GM18502 (cell line): ENCODE measurements at regions not wholly inside any gene's neighbourhood (a gene's known extent, or its start where the extent isn't known, plus 50 kb on each side); places are given as distances from the start of the nearest gene placed in this dataset.
"Not testable (repeated sequence)": the region's sequence is repeated elsewhere in the genome, so short reads cannot be mapped to it uniquely, and the experiment has no call there.

ENCODE experiments used
- ATAC-seq: cut with Tn5 transposase; IDR thresholded peaks from one replicate; pipeline ENCODE4 v1.9.1; 2021; ENCODE audit warnings: mild to moderate bottlenecking; ENCODE audit not compliant: unreplicated experiment, poor library complexity

- no peak for ATAC-seq
Measured at GRCh38 chr14:37711356-37711830, 116.0 kb downstream of the TTC6 start.

GRCh38 chr14:37711831-37712475 lies 116.5 kb downstream of the TTC6 start:
- ATAC-seq, result no peak

GRCh38 chr14:37712476-37712860 lies 117.0 kb downstream of the TTC6 start:
- ATAC-seq, result not testable (repeated sequence)

GRCh38 chr14:37712976-37713431 lies 117.6 kb downstream of the TTC6 start:
- ATAC-seq, result no peak

- no peak for ATAC-seq
Measured at GRCh38 chr14:37720131-37720530, 124.7 kb downstream of the TTC6 start.

GRCh38 chr14:37721976-37722659 lies 126.7 kb downstream of the TTC6 start:
- ATAC-seq, result no peak

GRCh38 chr14:37723515-37723914 lies 128.1 kb downstream of the TTC6 start:
- no peak for ATAC-seq

GRCh38 chr14:37726708-37727107 lies 131.3 kb downstream of the TTC6 start:
- ATAC-seq, result no peak

GRCh38 chr14:37729218-37729617 lies 133.8 kb downstream of the TTC6 start:
- no peak for ATAC-seq

- ATAC-seq, result no peak
Measured at GRCh38 chr14:37731094-37731493, 135.7 kb downstream of the TTC6 start.

- no peak for ATAC-seq
Measured at GRCh38 chr14:37745657-37746056, 150.2 kb downstream of the TTC6 start.

GRCh38 chr14:37746140-37746832 lies 150.9 kb downstream of the TTC6 start:
- ATAC-seq, result no peak

GRCh38 chr14:37753459-37753858 lies 158.0 kb downstream of the TTC6 start:
- no peak for ATAC-seq

- ATAC-seq, result not testable (repeated sequence)
Measured at GRCh38 chr14:37760275-37760674, 164.8 kb downstream of the TTC6 start.

GRCh38 chr14:37763266-37763665 lies 167.8 kb downstream of the TTC6 start:
- ATAC-seq, result no peak

GRCh38 chr14:37772283-37772682 lies 176.9 kb downstream of the TTC6 start:
- ATAC-seq, result not testable (repeated sequence)

- no peak for ATAC-seq
Measured at GRCh38 chr14:37776791-37777499, 181.5 kb downstream of the TTC6 start.

GRCh38 chr14:37778135-37778943 lies 182.9 kb downstream of the TTC6 start:
- no peak for ATAC-seq

- ATAC-seq, result no peak
Measured at GRCh38 chr14:37779480-37779879, 184.1 kb downstream of the TTC6 start.

- ATAC-seq, result not testable (repeated sequence)
Measured at GRCh38 chr14:37780731-37781130, 185.3 kb downstream of the TTC6 start.
